ENCODE measurements at regions not wholly inside any gene's neighbourhood (a gene's known extent, or its start where the extent isn't known, plus 50 kb on each side); places are given as distances from the start of the nearest gene placed in this dataset.

DNA sequence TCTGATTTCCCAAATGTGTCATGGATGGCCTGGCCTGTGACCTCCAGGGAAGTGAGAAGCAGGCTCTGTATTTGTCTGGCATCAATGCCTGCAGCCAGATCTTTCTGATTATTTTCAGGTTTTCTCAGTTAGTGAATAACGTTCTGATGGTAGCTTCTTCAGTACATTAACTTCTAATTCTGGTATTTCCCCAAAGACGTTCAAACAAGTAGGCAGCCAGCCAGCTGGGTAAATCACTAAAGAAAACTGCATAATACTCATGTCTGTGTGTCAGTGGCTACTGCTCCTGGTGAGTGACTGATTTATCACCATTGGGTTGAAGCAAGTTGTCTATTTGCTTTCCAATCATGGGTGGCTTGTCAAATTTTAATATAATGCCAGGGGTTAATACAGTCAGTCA, 162.6 kb upstream of the PFN2 start:
- ChIA-PET POLR2A (interaction anchor here (1.3 kb wide), 1 partner anchor 17 kb away, joined by 3 read pairs; no protein-coding TSS in a partner anchor), CTCF (interaction anchor here (1.3 kb wide), 2 partner anchors 42 to 50 kb away, joined by 3 read pairs; no protein-coding TSS in a partner anchor)
- H3K27me3 ChIP-seq (ENCODE audit: control insufficient read depth, insufficient read depth, low read length) = no peaks in the 10 kb centered on the region
- no peak for TF ChIP-seq CTCF (IDR thresholded peaks at IDR 0.05; ENCODE audit: insufficient read depth, low read depth, low read length)
- no peak for DNase-seq (ENCODE audit: low read depth)
- H3K36me3 ChIP-seq (ENCODE audit: control insufficient read depth, insufficient read depth, low read length) = no peaks in the 10 kb centered on the region
- H3K4me3 ChIP-seq (ENCODE audit: low read depth, low read length) = no peak overlapping the region

- ChIA-PET POLR2A (interaction anchor here (1.3 kb wide), 1 partner anchor 18 kb away, joined by 3 read pairs; no protein-coding TSS in a partner anchor), CTCF (interaction anchor here (0.7 to 1.3 kb wide), 4 partner anchors 14 to 51 kb away, joined by 3 read pairs; no protein-coding TSS in a partner anchor)
- no peak for DNase-seq (ENCODE audit: low read depth)
- no peaks in the 10 kb centered on the region for H3K27me3 ChIP-seq (ENCODE audit: control insufficient read depth, insufficient read depth, low read length)
- TF ChIP-seq CTCF (IDR thresholded peaks at IDR 0.05; ENCODE audit: insufficient read depth, low read depth, low read length) = no peak
- no peaks in the 10 kb centered on the region for H3K36me3 ChIP-seq (ENCODE audit: control insufficient read depth, insufficient read depth, low read length)
- no peak overlapping the region for H3K4me3 ChIP-seq (ENCODE audit: low read depth, low read length)
These were observed 161.5 kb upstream of the PFN2 start for GRCh38 chr3:150132101-150132749.

GRCh38 chr3:150131663-150132062, 161.0 kb upstream of the PFN2 start:
- Histone ChIP-seq H3K4me3 (ENCODE audit: low read depth, low read length) (no peak overlapping the region), H3K27me3 (ENCODE audit: control insufficient read depth, insufficient read depth, low read length) (no peaks in the 10 kb centered on the region), H3K36me3 (ENCODE audit: control insufficient read depth, insufficient read depth, low read length) (no peaks in the 10 kb centered on the region)
- no peak for DNase-seq (ENCODE audit: low read depth)
- ChIA-PET POLR2A (no interaction called here), CTCF (interaction anchor here (0.7 to 1.3 kb wide), 3 partner anchors 13 to 160 kb away, joined by 3 to 4 read pairs (median 3); no protein-coding TSS in a partner anchor)
- no peak for TF ChIP-seq CTCF (IDR thresholded peaks at IDR 0.05; ENCODE audit: insufficient read depth, low read depth, low read length)

DNA sequence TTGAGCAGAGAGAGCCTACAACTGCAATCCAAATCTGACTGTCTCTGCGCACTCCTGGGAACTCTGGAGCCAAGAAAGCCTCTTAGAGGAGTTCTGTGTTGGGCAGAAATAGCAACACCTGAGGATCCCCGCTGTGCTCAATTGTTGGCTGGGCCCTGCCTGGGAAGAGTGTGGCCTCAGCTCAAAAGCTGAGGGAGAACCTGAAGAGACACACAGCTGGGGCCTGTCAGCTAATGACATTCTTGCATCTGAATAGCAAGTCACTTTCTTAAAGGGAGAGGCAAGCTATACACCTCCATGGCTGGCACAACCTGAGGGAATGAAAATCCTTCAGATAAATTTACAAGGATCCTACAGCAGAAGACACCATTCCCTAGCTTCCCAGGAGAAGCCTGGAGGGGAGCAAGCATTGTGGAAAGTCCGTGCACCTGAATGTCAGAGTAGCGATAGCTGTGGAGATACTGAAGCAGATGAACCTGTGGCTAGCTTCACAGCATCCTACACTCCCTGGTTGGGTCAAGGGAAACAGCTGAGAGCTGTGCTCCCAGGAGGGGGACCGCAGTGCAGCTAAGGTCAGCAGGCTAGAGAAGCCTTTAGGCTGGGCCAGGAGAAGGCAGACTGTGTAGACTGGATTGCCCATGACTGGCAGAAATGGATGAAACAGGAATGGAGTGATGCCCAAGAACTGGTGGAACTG, 159.9 kb upstream of the PFN2 start:
- no peak for TF ChIP-seq CTCF (IDR thresholded peaks at IDR 0.05; ENCODE audit: insufficient read depth, low read depth, low read length)
- H3K27me3 ChIP-seq (ENCODE audit: control insufficient read depth, insufficient read depth, low read length) = no peaks in the 10 kb centered on the region
- CTCF ChIA-PET = interaction anchor here (1.3 kb wide), 1 partner anchor 159 kb away, joined by 4 read pairs; no protein-coding TSS in a partner anchor
- no peak for DNase-seq (ENCODE audit: low read depth)
- no peaks in the 10 kb centered on the region for H3K36me3 ChIP-seq (ENCODE audit: control insufficient read depth, insufficient read depth, low read length)
- no peak overlapping the region for H3K4me3 ChIP-seq (ENCODE audit: low read depth, low read length)
- POLR2A ChIA-PET = interaction anchor here (0.6 kb wide), 1 partner anchor 250 kb away, joined by 5 read pairs; no protein-coding TSS in a partner anchor

DNA sequence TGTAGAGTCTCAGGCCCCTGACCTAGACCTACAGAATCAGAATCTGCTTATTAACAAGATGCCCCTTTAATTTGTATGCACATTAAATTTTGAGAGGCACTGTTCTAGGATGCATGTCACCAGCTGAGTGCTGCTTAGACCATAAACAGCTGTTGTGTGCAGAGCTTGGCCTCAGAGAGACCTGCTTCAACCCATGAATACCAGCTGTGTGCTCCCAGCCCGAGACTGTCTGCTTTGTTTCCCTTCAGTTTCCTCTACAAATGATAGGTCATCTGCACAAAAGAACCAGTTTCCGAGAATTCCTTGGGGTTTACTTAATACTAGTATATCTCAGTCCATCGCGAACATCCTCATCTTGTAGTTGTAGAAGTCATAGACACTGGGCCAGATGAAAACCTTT, 158.5 kb upstream of the PFN2 start:
- no peak overlapping the region for H3K4me3 ChIP-seq (ENCODE audit: low read depth, low read length)
- ChIA-PET POLR2A (no interaction called here), CTCF (interaction anchor here (0.5 to 1.8 kb wide), 2 partner anchors 16 to 20 kb away, joined by 3 to 4 read pairs; no protein-coding TSS in a partner anchor)
- no peak for TF ChIP-seq CTCF (IDR thresholded peaks at IDR 0.05; ENCODE audit: insufficient read depth, low read depth, low read length)
- no peaks in the 10 kb centered on the region for H3K27me3 ChIP-seq (ENCODE audit: control insufficient read depth, insufficient read depth, low read length)
- H3K36me3 ChIP-seq (ENCODE audit: control insufficient read depth, insufficient read depth, low read length) = no peaks in the 10 kb centered on the region
- no peak for DNase-seq (ENCODE audit: low read depth)
